ENCODE measurements at regions not wholly inside any gene's neighbourhood (a gene's known extent, or its start where the extent isn't known, plus 50 kb on each side); places are given as distances from the start of the nearest gene placed in this dataset.

GRCh38 chr16:47851146-47851545 is 304.6 kb downstream of the ABCC12 start:
- no peak overlapping the region for H3K9ac ChIP-seq (ENCODE audit: low read length)
- no peaks in the 10 kb centered on the region for H3K9me3 ChIP-seq (ENCODE audit: control insufficient read depth, low read depth, low read length)
- peaks cover 30% of the 10 kb centered on the region for H3K4me1 ChIP-seq (ENCODE audit: control insufficient read depth, low read depth, low read length)
- H3K4me3 ChIP-seq (ENCODE audit: low read length), result no peak overlapping the region
- no peak overlapping the region for H3K27ac ChIP-seq (ENCODE audit: low read length)
- H3K27me3 ChIP-seq (ENCODE audit: control insufficient read depth, insufficient read depth, low read length), result peaks cover 17% of the 10 kb centered on the region
- no peaks in the 10 kb centered on the region for H3K36me3 ChIP-seq (ENCODE audit: control insufficient read depth, low read depth, low read length)

- peaks cover 30% of the 10 kb centered on the region for H3K4me1 ChIP-seq (ENCODE audit: control insufficient read depth, low read depth, low read length)
- no peak overlapping the region for H3K9ac ChIP-seq (ENCODE audit: low read length)
- no peak overlapping the region for H3K27ac ChIP-seq (ENCODE audit: low read length)
- H3K36me3 ChIP-seq (ENCODE audit: control insufficient read depth, low read depth, low read length), result no peaks in the 10 kb centered on the region
- no peaks in the 10 kb centered on the region for H3K9me3 ChIP-seq (ENCODE audit: control insufficient read depth, low read depth, low read length)
- no peak overlapping the region for H3K4me3 ChIP-seq (ENCODE audit: low read length)
- H3K27me3 ChIP-seq (ENCODE audit: control insufficient read depth, insufficient read depth, low read length), result peaks cover 17% of the 10 kb centered on the region
Measured at GRCh38 chr16:47849736-47850135, 306.1 kb downstream of the ABCC12 start.

- Histone ChIP-seq H3K4me3 (ENCODE audit: low read length) (no peak overlapping the region), H3K9ac (ENCODE audit: low read length) (no peak overlapping the region), H3K36me3 (ENCODE audit: control insufficient read depth, low read depth, low read length) (no peaks in the 10 kb centered on the region), H3K4me1 (ENCODE audit: control insufficient read depth, low read depth, low read length) (peaks cover 30% of the 10 kb centered on the region), H3K9me3 (ENCODE audit: control insufficient read depth, low read depth, low read length) (no peaks in the 10 kb centered on the region), H3K27ac (ENCODE audit: low read length) (no peak overlapping the region), H3K27me3 (ENCODE audit: control insufficient read depth, insufficient read depth, low read length) (peaks cover 17% of the 10 kb centered on the region)
Measured at GRCh38 chr16:47848421-47849109, 307.2 kb downstream of the ABCC12 start.

- H3K36me3 ChIP-seq (ENCODE audit: control insufficient read depth, low read depth, low read length), result no peaks in the 10 kb centered on the region
- peaks cover 33% of the 10 kb centered on the region for H3K4me1 ChIP-seq (ENCODE audit: control insufficient read depth, low read depth, low read length)
- no peak overlapping the region for H3K9ac ChIP-seq (ENCODE audit: low read length)
- no peak overlapping the region for H3K4me3 ChIP-seq (ENCODE audit: low read length)
- no peaks in the 10 kb centered on the region for H3K9me3 ChIP-seq (ENCODE audit: control insufficient read depth, low read depth, low read length)
- H3K27me3 ChIP-seq (ENCODE audit: control insufficient read depth, insufficient read depth, low read length), result peaks cover 17% of the 10 kb centered on the region
- no peak overlapping the region for H3K27ac ChIP-seq (ENCODE audit: low read length)
Measured at GRCh38 chr16:47847220-47847970, 308.4 kb downstream of the ABCC12 start.

GRCh38 chr16:47834485-47835024 is 321.2 kb downstream of the ABCC12 start:
- no peaks in the 10 kb centered on the region for H3K36me3 ChIP-seq (ENCODE audit: control insufficient read depth, low read depth, low read length)
- H3K4me3 ChIP-seq (ENCODE audit: low read length), result no peak overlapping the region
- no peaks in the 10 kb centered on the region for H3K27me3 ChIP-seq (ENCODE audit: control insufficient read depth, insufficient read depth, low read length)
- H3K27ac ChIP-seq (ENCODE audit: low read length), result no peak overlapping the region
- no peak overlapping the region for H3K9ac ChIP-seq (ENCODE audit: low read length)
- H3K4me1 ChIP-seq (ENCODE audit: control insufficient read depth, low read depth, low read length), result no peaks in the 10 kb centered on the region
- peaks cover 9% of the 10 kb centered on the region for H3K9me3 ChIP-seq (ENCODE audit: control insufficient read depth, low read depth, low read length)

- Histone ChIP-seq H3K27me3 (ENCODE audit: control insufficient read depth, insufficient read depth, low read length) (no peaks in the 10 kb centered on the region), H3K9ac (ENCODE audit: low read length) (no peak overlapping the region), H3K4me1 (ENCODE audit: control insufficient read depth, low read depth, low read length) (no peaks in the 10 kb centered on the region), H3K36me3 (ENCODE audit: control insufficient read depth, low read depth, low read length) (no peaks in the 10 kb centered on the region), H3K27ac (ENCODE audit: low read length) (no peak overlapping the region), H3K4me3 (ENCODE audit: low read length) (no peak overlapping the region), H3K9me3 (ENCODE audit: control insufficient read depth, low read depth, low read length) (peaks cover 9% of the 10 kb centered on the region)
Measured at GRCh38 chr16:47833771-47834170, 322.0 kb downstream of the ABCC12 start.

- H3K4me1 ChIP-seq (ENCODE audit: control insufficient read depth, low read depth, low read length), result no peaks in the 10 kb centered on the region
- no peaks in the 10 kb centered on the region for H3K27me3 ChIP-seq (ENCODE audit: control insufficient read depth, insufficient read depth, low read length)
- no peak overlapping the region for H3K27ac ChIP-seq (ENCODE audit: low read length)
- no peaks in the 10 kb centered on the region for H3K36me3 ChIP-seq (ENCODE audit: control insufficient read depth, low read depth, low read length)
- H3K9me3 ChIP-seq (ENCODE audit: control insufficient read depth, low read depth, low read length), result peaks cover 18% of the 10 kb centered on the region
- no peak overlapping the region for H3K4me3 ChIP-seq (ENCODE audit: low read length)
- no peak overlapping the region for H3K9ac ChIP-seq (ENCODE audit: low read length)
Measured at GRCh38 chr16:47829850-47830600, 325.8 kb downstream of the ABCC12 start.

- Histone ChIP-seq H3K27me3 (ENCODE audit: control insufficient read depth, insufficient read depth, low read length) (no peaks in the 10 kb centered on the region), H3K4me1 (ENCODE audit: control insufficient read depth, low read depth, low read length) (no peaks in the 10 kb centered on the region), H3K9ac (ENCODE audit: low read length) (no peak overlapping the region), H3K9me3 (ENCODE audit: control insufficient read depth, low read depth, low read length) (peaks cover 15% of the 10 kb centered on the region), H3K27ac (ENCODE audit: low read length) (no peak overlapping the region), H3K4me3 (ENCODE audit: low read length) (no peak overlapping the region), H3K36me3 (ENCODE audit: control insufficient read depth, low read depth, low read length) (no peaks in the 10 kb centered on the region)
Measured at GRCh38 chr16:47826070-47826469, 329.7 kb downstream of the ABCC12 start.

- Histone ChIP-seq H3K27me3 (ENCODE audit: control insufficient read depth, insufficient read depth, low read length) (no peaks in the 10 kb centered on the region), H3K4me1 (ENCODE audit: control insufficient read depth, low read depth, low read length) (no peaks in the 10 kb centered on the region), H3K4me3 (ENCODE audit: low read length) (no peak overlapping the region), H3K36me3 (ENCODE audit: control insufficient read depth, low read depth, low read length) (no peaks in the 10 kb centered on the region), H3K9ac (ENCODE audit: low read length) (no peak overlapping the region), H3K9me3 (ENCODE audit: control insufficient read depth, low read depth, low read length) (no peaks in the 10 kb centered on the region), H3K27ac (ENCODE audit: low read length) (no peak overlapping the region)
Measured at GRCh38 chr16:47817048-47817447, 338.7 kb downstream of the ABCC12 start.

GRCh38 chr16:47816511-47816910 is 339.3 kb downstream of the ABCC12 start:
- Histone ChIP-seq H3K27me3 (ENCODE audit: control insufficient read depth, insufficient read depth, low read length) (no peaks in the 10 kb centered on the region), H3K27ac (ENCODE audit: low read length) (no peak overlapping the region), H3K36me3 (ENCODE audit: control insufficient read depth, low read depth, low read length) (no peaks in the 10 kb centered on the region), H3K4me3 (ENCODE audit: low read length) (no peak overlapping the region), H3K4me1 (ENCODE audit: control insufficient read depth, low read depth, low read length) (no peaks in the 10 kb centered on the region), H3K9ac (ENCODE audit: low read length) (no peak overlapping the region), H3K9me3 (ENCODE audit: control insufficient read depth, low read depth, low read length) (no peaks in the 10 kb centered on the region)

- Histone ChIP-seq H3K27me3 (ENCODE audit: control insufficient read depth, insufficient read depth, low read length) (no peaks in the 10 kb centered on the region), H3K9ac (ENCODE audit: low read length) (no peak overlapping the region), H3K4me1 (ENCODE audit: control insufficient read depth, low read depth, low read length) (no peaks in the 10 kb centered on the region)
Measured at GRCh38 chr16:47815655-47816054, 340.1 kb downstream of the ABCC12 start.

More at GRCh38 chr16:47815655-47816054, 340.1 kb downstream of the ABCC12 start:
- Histone ChIP-seq H3K27ac (ENCODE audit: low read length) (no peak overlapping the region), H3K4me3 (ENCODE audit: low read length) (no peak overlapping the region), H3K36me3 (ENCODE audit: control insufficient read depth, low read depth, low read length) (no peaks in the 10 kb centered on the region), H3K9me3 (ENCODE audit: control insufficient read depth, low read depth, low read length) (no peaks in the 10 kb centered on the region)

Data from iPS-18a (cell line).